Progenitor cell of endocrine pancreas (in vitro differentiated cells): ENCODE measurements at regions not wholly inside any gene's neighbourhood (a gene's known extent, or its start where the extent isn't known, plus 50 kb on each side); places are given as distances from the start of the nearest gene placed in this dataset.

ENCODE experiments used
- DNase-seq: peaks from one replicate; pipeline ENCODE4 v3.0.0; 2021; ENCODE audit warnings: low spot score; ENCODE audit not compliant: unreplicated experiment
- H3K27ac Mint-ChIP-seq: 2 replicates; pipeline ENCODE4 v1.8.0; 2021; ENCODE audit warnings: mild to moderate bottlenecking, moderate library complexity, mixed read lengths
- H3K27me3 Mint-ChIP-seq: 2 replicates; pipeline ENCODE4 v1.8.0; 2021; ENCODE audit warnings: mixed read lengths
- H3K36me3 Mint-ChIP-seq: 2 replicates; pipeline ENCODE4 v1.8.0; 2022; ENCODE audit warnings: mixed read lengths; ENCODE audit not compliant: insufficient read depth
- H3K4me1 Mint-ChIP-seq: 2 replicates; pipeline ENCODE4 v1.8.0; 2021; ENCODE audit warnings: low read depth, mixed read lengths
- H3K4me3 Mint-ChIP-seq: 2 replicates; pipeline ENCODE4 v1.8.0; 2021; ENCODE audit warnings: low read depth, mild to moderate bottlenecking, moderate library complexity, mixed read lengths
- H3K9me3 Mint-ChIP-seq: 2 replicates; pipeline ENCODE4 v1.8.0; 2021; ENCODE audit warnings: low read depth, mixed read lengths
- CTCF ChIP-seq: fragments of 200-600 bp; sonication (generic); IDR thresholded peaks from one replicate; pipeline ENCODE4 v1.5.0; 2021; ENCODE audit warnings: antibody characterized with exemption, mild to moderate bottlenecking; ENCODE audit not compliant: unreplicated experiment

- DNase-seq: no peak
- Mint-ChIP-seq H3K36me3 (no peaks in the 10 kb centered on the region), H3K27ac (no peak overlapping the region), H3K9me3 (peaks cover 4% of the 10 kb centered on the region), H3K27me3 (no peaks in the 10 kb centered on the region), H3K4me3 (no peak overlapping the region), H3K4me1 (peaks cover 13% of the 10 kb centered on the region)
- TF ChIP-seq CTCF: no peak
Observed at GRCh38 chr7:110168010-110168409, 922.9 kb upstream of the LRRN3 start.

GRCh38 chr7:110170841-110171240 lies 920.1 kb upstream of the LRRN3 start:
- H3K9me3 Mint-ChIP-seq: peaks cover 3% of the 10 kb centered on the region
- H3K4me3 Mint-ChIP-seq: no peak overlapping the region
- TF ChIP-seq CTCF: no peak
- no peak for DNase-seq
- H3K27me3 Mint-ChIP-seq: no peaks in the 10 kb centered on the region
- peaks cover 11% of the 10 kb centered on the region for H3K4me1 Mint-ChIP-seq
- H3K27ac Mint-ChIP-seq: no peak overlapping the region
- no peaks in the 10 kb centered on the region for H3K36me3 Mint-ChIP-seq

- H3K27ac Mint-ChIP-seq: no peak overlapping the region
- no peaks in the 10 kb centered on the region for H3K27me3 Mint-ChIP-seq
- H3K36me3 Mint-ChIP-seq: no peaks in the 10 kb centered on the region
- peaks cover 3% of the 10 kb centered on the region for H3K9me3 Mint-ChIP-seq
- no peak for TF ChIP-seq CTCF
- H3K4me3 Mint-ChIP-seq: no peak overlapping the region
- DNase-seq: no peak
- H3K4me1 Mint-ChIP-seq: peaks cover 9% of the 10 kb centered on the region
Observed at GRCh38 chr7:110177463-110177862, 913.5 kb upstream of the LRRN3 start.

- Mint-ChIP-seq H3K27me3 (no peaks in the 10 kb centered on the region), H3K9me3 (peaks cover 1% of the 10 kb centered on the region), H3K4me3 (no peak overlapping the region), H3K27ac (peak overlapping the region; percentile 51), H3K4me1 (peaks cover 9% of the 10 kb centered on the region), H3K36me3 (no peaks in the 10 kb centered on the region)
- no peak for TF ChIP-seq CTCF
- no peak for DNase-seq
Observed at GRCh38 chr7:110179037-110179436, 911.9 kb upstream of the LRRN3 start.

- Mint-ChIP-seq H3K27ac (no peak overlapping the region), H3K36me3 (peaks cover 3% of the 10 kb centered on the region), H3K4me3 (no peak overlapping the region), H3K27me3 (no peaks in the 10 kb centered on the region), H3K9me3 (peaks cover 4% of the 10 kb centered on the region), H3K4me1 (peaks cover 9% of the 10 kb centered on the region)
- no peak for TF ChIP-seq CTCF
- DNase-seq: no peak
Observed at GRCh38 chr7:110181768-110182167, 909.2 kb upstream of the LRRN3 start.
